Mesodermal cell (in vitro differentiated cells): ENCODE measurements at regions not wholly inside any gene's neighbourhood (a gene's known extent, or its start where the extent isn't known, plus 50 kb on each side); places are given as distances from the start of the nearest gene placed in this dataset.

Source experiments
- H3K27ac ChIP-seq: 2 replicates; pipeline ENCODE4 v1.7.0; 2013; ENCODE audit warnings: mild to moderate bottlenecking, low read depth, low read length, moderate library complexity; ENCODE audit not compliant: severe bottlenecking
- H3K36me3 ChIP-seq: 2 replicates; pipeline ENCODE4 v1.7.1; 2013; ENCODE audit warnings: mild to moderate bottlenecking, low read length, moderate library complexity; ENCODE audit not compliant: control insufficient read depth, insufficient read depth
- H3K4me1 ChIP-seq: one replicate; pipeline ENCODE4 v1.7.1; 2013; ENCODE audit warnings: mild to moderate bottlenecking, low read length; ENCODE audit not compliant: insufficient read depth, control insufficient read depth, poor library complexity, severe bottlenecking
- H3K4me3 ChIP-seq: 2 replicates; pipeline ENCODE4 v1.7.0; 2013; ENCODE audit warnings: low read length, control low read depth, mild to moderate bottlenecking; ENCODE audit not compliant: insufficient read depth, poor library complexity, severe bottlenecking; ENCODE audit errors: extremely low read depth
- H3K9me3 ChIP-seq: 2 replicates; pipeline ENCODE4 v1.7.1; 2013; ENCODE audit warnings: mild to moderate bottlenecking, low read length, moderate library complexity; ENCODE audit not compliant: control insufficient read depth
- WGBS, 2 experiments: methylation state at CpG; one replicate each; pipeline ENCODE4 v1.1.5; 2013; ENCODE audit warnings: missing lambda C conversion rate in 2 of 2; ENCODE audit not compliant: insufficient coverage in 2 of 2; 5-methylcytosine and 5-hydroxymethylcytosine counted together

- WGBS, 2 experiments, result 100% methylated on average over 1 of the region's 1 CpG; no CpG with 5 or more reads in 1 of the 2 experiments
These were observed 355.7 kb downstream of the LRRC70 start for GRCh38 chr5:62934319-62934718.

GRCh38 chr5:62933261-62933660 lies 354.6 kb downstream of the LRRC70 start:
- Histone ChIP-seq H3K36me3 (no peaks in the 10 kb centered on the region), H3K4me3 (no peak overlapping the region), H3K27ac (no peak overlapping the region), H3K9me3 (no peaks in the 10 kb centered on the region), H3K4me1 (peaks cover 17% of the 10 kb centered on the region)
- no CpG with 5 or more reads among the region's 3 CpGs for WGBS, 2 experiments

More at GRCh38 chr5:62934319-62934718, 355.7 kb downstream of the LRRC70 start:
- Histone ChIP-seq H3K9me3 (no peaks in the 10 kb centered on the region), H3K36me3 (no peaks in the 10 kb centered on the region), H3K4me1 (peaks cover 26% of the 10 kb centered on the region), H3K27ac (no peak overlapping the region), H3K4me3 (no peak overlapping the region)

- no peaks in the 10 kb centered on the region for H3K36me3 ChIP-seq
- no CpG with 5 or more reads among the region's 3 CpGs for WGBS, 2 experiments
- no peak overlapping the region for H3K4me3 ChIP-seq
- no peaks in the 10 kb centered on the region for H3K9me3 ChIP-seq
- H3K27ac ChIP-seq, result no peak overlapping the region
- H3K4me1 ChIP-seq, result no peaks in the 10 kb centered on the region
These were observed 352.7 kb downstream of the LRRC70 start for GRCh38 chr5:62931153-62931950.

GRCh38 chr5:62922191-62922590 lies 343.6 kb downstream of the LRRC70 start:
- Histone ChIP-seq H3K4me1 (no peaks in the 10 kb centered on the region), H3K9me3 (no peaks in the 10 kb centered on the region), H3K4me3 (no peak overlapping the region), H3K27ac (no peak overlapping the region), H3K36me3 (no peaks in the 10 kb centered on the region)
- 57 to 75% methylated on average over 1 to 3 of the region's 3 CpGs for WGBS, 2 experiments

- Histone ChIP-seq H3K27ac (no peak overlapping the region), H3K9me3 (no peaks in the 10 kb centered on the region), H3K4me1 (no peaks in the 10 kb centered on the region), H3K36me3 (no peaks in the 10 kb centered on the region), H3K4me3 (no peak overlapping the region)
- 33 to 67% methylated on average over 1 of the region's 1 CpG for WGBS, 2 experiments
These were observed 342.2 kb downstream of the LRRC70 start for GRCh38 chr5:62920856-62921255.

- H3K27ac ChIP-seq, result no peak overlapping the region
- H3K9me3 ChIP-seq, result peaks cover 9% of the 10 kb centered on the region
- 100% methylated on average over 1 of the region's 1 CpG; no CpG with 5 or more reads in 1 of the 2 experiments for WGBS, 2 experiments
- no peaks in the 10 kb centered on the region for H3K4me1 ChIP-seq
- H3K36me3 ChIP-seq, result no peaks in the 10 kb centered on the region
- H3K4me3 ChIP-seq, result no peak overlapping the region
These were observed 330.7 kb downstream of the LRRC70 start for GRCh38 chr5:62909326-62909725.

- H3K4me1 ChIP-seq, result peaks cover 5% of the 10 kb centered on the region
- no peak overlapping the region for H3K4me3 ChIP-seq
- 82 to 100% methylated on average over 1 of the region's 2 CpGs for WGBS, 2 experiments
- H3K9me3 ChIP-seq, result no peaks in the 10 kb centered on the region
- H3K36me3 ChIP-seq, result no peaks in the 10 kb centered on the region
- no peak overlapping the region for H3K27ac ChIP-seq
These were observed 323.5 kb downstream of the LRRC70 start for GRCh38 chr5:62902126-62902525.

- Histone ChIP-seq H3K27ac (no peak overlapping the region), H3K4me3 (no peak overlapping the region), H3K4me1 (peaks cover 5% of the 10 kb centered on the region), H3K9me3 (no peaks in the 10 kb centered on the region), H3K36me3 (no peaks in the 10 kb centered on the region)
- whole genome bisulfite sequencing, 2 experiments, result 93 to 100% methylated on average over 1 of the region's 1 CpG
These were observed 322.4 kb downstream of the LRRC70 start for GRCh38 chr5:62900976-62901375.

- Histone ChIP-seq H3K4me1 (peaks cover 5% of the 10 kb centered on the region), H3K27ac (no peak overlapping the region), H3K9me3 (peaks cover 4% of the 10 kb centered on the region), H3K4me3 (no peak overlapping the region), H3K36me3 (no peaks in the 10 kb centered on the region)
- WGBS, 2 experiments, result 84 to 93% methylated on average over 4 of the region's 8 CpGs
These were observed 317.7 kb downstream of the LRRC70 start for GRCh38 chr5:62896121-62896893.

- H3K4me1 ChIP-seq, result peaks cover 14% of the 10 kb centered on the region
- H3K4me3 ChIP-seq, result no peak overlapping the region
- H3K36me3 ChIP-seq, result no peaks in the 10 kb centered on the region
- no peaks in the 10 kb centered on the region for H3K9me3 ChIP-seq
- WGBS, 2 experiments, result 71 to 88% methylated on average over 3 to 4 of the region's 5 CpGs
- H3K27ac ChIP-seq, result peak overlapping the region; percentile 83
These were observed 308.1 kb downstream of the LRRC70 start for GRCh38 chr5:62886603-62887315.
